Astrocyte (in vitro differentiated cells and primary cell): ENCODE measurements at regions not wholly inside any gene's neighbourhood (a gene's known extent, or its start where the extent isn't known, plus 50 kb on each side); places are given as distances from the start of the nearest gene placed in this dataset.

Experiments used
- DNase-seq: peaks from one replicate; pipeline ENCODE4 v3.0.0-alpha.2; 2010; ENCODE audit warnings: low read depth
- FAIRE-seq: peaks from 2 replicates; lab custom pipeline; 2011; peaks lifted over from hg19 to GRCh38; lab: Jason Lieb, UNC
- H2AFZ ChIP-seq: 2 replicates; pipeline ENCODE4 v1.6.0; 2012; ENCODE audit warnings: low read depth, low read length, inconsistent platforms
- H3K27ac ChIP-seq: 2 replicates; pipeline ENCODE4 v1.5.1; 2011; ENCODE audit warnings: low read depth, low read length, inconsistent platforms
- H3K27me3 ChIP-seq: 2 replicates; pipeline ENCODE4 v1.6.0; 2011; ENCODE audit warnings: low read length, inconsistent platforms; ENCODE audit not compliant: insufficient read depth
- H3K36me3 ChIP-seq: 2 replicates; pipeline ENCODE4 v1.5.1; 2011; ENCODE audit warnings: low read length, inconsistent platforms; ENCODE audit not compliant: insufficient read depth
- H3K4me1 ChIP-seq: 2 replicates; pipeline ENCODE4 v1.5.1; 2011; ENCODE audit warnings: low read length, inconsistent platforms; ENCODE audit not compliant: insufficient read depth
- H3K4me2 ChIP-seq: 2 replicates; pipeline ENCODE4 v1.6.0; 2012; ENCODE audit warnings: low read length, inconsistent platforms
- H3K4me3 ChIP-seq: 2 replicates; pipeline ENCODE4 v1.5.1; 2011; ENCODE audit warnings: low read depth, mild to moderate bottlenecking, low read length, inconsistent platforms; ENCODE audit not compliant: insufficient read depth
- H3K79me2 ChIP-seq: 2 replicates; pipeline ENCODE4 v1.6.0; 2012; ENCODE audit warnings: mild to moderate bottlenecking, low read length, inconsistent platforms; ENCODE audit not compliant: insufficient read depth
- H3K9ac ChIP-seq: 2 replicates; pipeline ENCODE4 v1.6.0; 2012; ENCODE audit warnings: mild to moderate bottlenecking, low read length, inconsistent platforms
- H3K9me3 ChIP-seq: 2 replicates; pipeline ENCODE4 v1.5.1; 2012; ENCODE audit warnings: low read depth, mild to moderate bottlenecking, low read length, inconsistent platforms; ENCODE audit not compliant: insufficient read depth
- H4K20me1 ChIP-seq: 2 replicates; pipeline ENCODE4 v1.6.0; 2012; ENCODE audit warnings: low read length, inconsistent platforms; ENCODE audit not compliant: insufficient read depth
- H3K27ac Mint-ChIP-seq: one replicate; pipeline ENCODE4 v1.8.0; 2021; ENCODE audit warnings: mild to moderate bottlenecking, mixed read lengths; ENCODE audit not compliant: unreplicated experiment
- H3K27me3 Mint-ChIP-seq: one replicate; pipeline ENCODE4 v1.8.0; 2021; ENCODE audit warnings: low read depth, mixed read lengths; ENCODE audit not compliant: unreplicated experiment
- H3K36me3 Mint-ChIP-seq: one replicate; pipeline ENCODE4 v1.8.0; 2021; ENCODE audit warnings: low read depth, mixed read lengths; ENCODE audit not compliant: unreplicated experiment
- H3K4me1 Mint-ChIP-seq: one replicate; pipeline ENCODE4 v1.8.0; 2021; ENCODE audit warnings: low read depth, mixed read lengths; ENCODE audit not compliant: unreplicated experiment
- H3K4me3 Mint-ChIP-seq: one replicate; pipeline ENCODE4 v1.8.0; 2021; ENCODE audit warnings: mild to moderate bottlenecking, moderate library complexity, mixed read lengths; ENCODE audit not compliant: unreplicated experiment
- H3K9me3 Mint-ChIP-seq: one replicate; pipeline ENCODE4 v1.8.0; 2021; ENCODE audit warnings: mild to moderate bottlenecking, mixed read lengths; ENCODE audit not compliant: unreplicated experiment
- EZH2 ChIP-seq: IDR thresholded peaks from 2 replicates; pipeline ENCODE4 v1.6.1; 2012; ENCODE audit warnings: mild to moderate bottlenecking, low read length, inconsistent platforms; ENCODE audit not compliant: insufficient read depth
- TF ChIP-seq, protein P1 (sequence below): IDR thresholded peaks from 2 replicates; pipeline ENCODE4 v1.5.1; 2011; ENCODE audit warnings: low read depth, mild to moderate bottlenecking, inconsistent platforms, low read length, moderate library complexity; ENCODE audit not compliant: insufficient read depth

DNA sequence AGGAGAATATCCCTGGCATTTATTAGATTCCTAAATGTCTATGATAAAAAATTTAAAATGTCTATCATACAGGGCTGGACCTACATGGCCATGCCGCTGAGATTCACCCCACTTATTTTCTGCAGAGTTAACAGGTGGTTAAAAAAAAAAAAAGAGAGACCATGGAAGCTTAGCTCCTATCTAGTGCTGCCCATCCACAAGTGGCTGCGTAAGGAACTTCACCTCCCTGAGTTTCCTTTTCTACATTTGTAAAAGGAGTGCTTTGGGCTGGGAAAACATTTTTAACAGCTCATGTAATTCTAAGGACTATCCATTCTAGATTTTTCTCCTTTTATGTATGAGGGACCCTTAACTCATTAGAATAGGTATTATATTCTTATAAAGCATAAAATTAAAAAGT is 534.1 kb downstream of the MMUT start:
- no peaks in the 10 kb centered on the region for H3K9me3 Mint-ChIP-seq
- Histone ChIP-seq H3K36me3 (no peaks in the 10 kb centered on the region), H3K79me2 (no peaks in the 10 kb centered on the region), H3K27me3 (no peaks in the 10 kb centered on the region), H3K4me3 (no peak overlapping the region), H3K9ac (no peak overlapping the region), H2AFZ (no peak overlapping the region), H4K20me1 (no peaks in the 10 kb centered on the region), H3K9me3 (no peaks in the 10 kb centered on the region), H3K27ac (no peak overlapping the region), H3K4me2 (no peak overlapping the region), H3K4me1 (no peaks in the 10 kb centered on the region)
- FAIRE-seq, result no peak
- no peaks in the 10 kb centered on the region for H3K36me3 Mint-ChIP-seq
- no peak overlapping the region for H3K27ac Mint-ChIP-seq
- H3K27me3 Mint-ChIP-seq, result no peaks in the 10 kb centered on the region
- no peak for DNase-seq
- no peak overlapping the region for H3K4me3 Mint-ChIP-seq
- TF ChIP-seq, protein P1, sequence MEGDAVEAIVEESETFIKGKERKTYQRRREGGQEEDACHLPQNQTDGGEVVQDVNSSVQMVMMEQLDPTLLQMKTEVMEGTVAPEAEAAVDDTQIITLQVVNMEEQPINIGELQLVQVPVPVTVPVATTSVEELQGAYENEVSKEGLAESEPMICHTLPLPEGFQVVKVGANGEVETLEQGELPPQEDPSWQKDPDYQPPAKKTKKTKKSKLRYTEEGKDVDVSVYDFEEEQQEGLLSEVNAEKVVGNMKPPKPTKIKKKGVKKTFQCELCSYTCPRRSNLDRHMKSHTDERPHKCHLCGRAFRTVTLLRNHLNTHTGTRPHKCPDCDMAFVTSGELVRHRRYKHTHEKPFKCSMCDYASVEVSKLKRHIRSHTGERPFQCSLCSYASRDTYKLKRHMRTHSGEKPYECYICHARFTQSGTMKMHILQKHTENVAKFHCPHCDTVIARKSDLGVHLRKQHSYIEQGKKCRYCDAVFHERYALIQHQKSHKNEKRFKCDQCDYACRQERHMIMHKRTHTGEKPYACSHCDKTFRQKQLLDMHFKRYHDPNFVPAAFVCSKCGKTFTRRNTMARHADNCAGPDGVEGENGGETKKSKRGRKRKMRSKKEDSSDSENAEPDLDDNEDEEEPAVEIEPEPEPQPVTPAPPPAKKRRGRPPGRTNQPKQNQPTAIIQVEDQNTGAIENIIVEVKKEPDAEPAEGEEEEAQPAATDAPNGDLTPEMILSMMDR, result no peak
- TF ChIP-seq EZH2, result no peak
- H3K4me1 Mint-ChIP-seq, result no peaks in the 10 kb centered on the region

DNA sequence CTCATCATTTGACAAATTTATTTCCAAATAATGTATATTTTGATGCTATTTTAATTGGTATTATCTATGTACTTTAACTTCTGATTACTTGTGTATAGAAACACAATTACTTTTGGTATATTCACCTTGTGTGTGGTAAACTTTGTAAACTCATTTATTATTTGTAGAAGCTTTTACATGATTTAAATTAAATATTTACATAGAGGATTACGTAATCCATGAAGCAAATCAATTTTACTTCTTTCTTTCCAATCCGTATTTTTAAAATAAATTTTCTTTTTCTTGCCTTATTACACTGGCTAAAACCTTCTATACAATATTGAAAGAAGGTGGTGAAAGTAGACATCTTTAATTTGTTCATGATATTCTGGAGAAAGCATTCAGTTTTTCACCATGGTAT is 540.2 kb downstream of the MMUT start:
- no peaks in the 10 kb centered on the region for H3K4me1 ChIP-seq
- no peak overlapping the region for H2AFZ ChIP-seq
- Mint-ChIP-seq H3K9me3 (no peaks in the 10 kb centered on the region), H3K4me3 (no peak overlapping the region), H3K27ac (no peak overlapping the region), H3K27me3 (no peaks in the 10 kb centered on the region), H3K36me3 (no peaks in the 10 kb centered on the region), H3K4me1 (no peaks in the 10 kb centered on the region)
- H3K27me3 ChIP-seq, result no peaks in the 10 kb centered on the region
- H3K36me3 ChIP-seq, result no peaks in the 10 kb centered on the region
- H4K20me1 ChIP-seq, result no peaks in the 10 kb centered on the region
- H3K27ac ChIP-seq, result no peak overlapping the region
- no peak overlapping the region for H3K4me2 ChIP-seq
- no peak overlapping the region for H3K4me3 ChIP-seq
- DNase-seq, result no peak
- H3K9me3 ChIP-seq, result no peaks in the 10 kb centered on the region
- H3K9ac ChIP-seq, result no peak overlapping the region
- TF ChIP-seq, protein P1, result no peak
- TF ChIP-seq EZH2, result no peak
- FAIRE-seq, result no peak
- no peaks in the 10 kb centered on the region for H3K79me2 ChIP-seq

DNA sequence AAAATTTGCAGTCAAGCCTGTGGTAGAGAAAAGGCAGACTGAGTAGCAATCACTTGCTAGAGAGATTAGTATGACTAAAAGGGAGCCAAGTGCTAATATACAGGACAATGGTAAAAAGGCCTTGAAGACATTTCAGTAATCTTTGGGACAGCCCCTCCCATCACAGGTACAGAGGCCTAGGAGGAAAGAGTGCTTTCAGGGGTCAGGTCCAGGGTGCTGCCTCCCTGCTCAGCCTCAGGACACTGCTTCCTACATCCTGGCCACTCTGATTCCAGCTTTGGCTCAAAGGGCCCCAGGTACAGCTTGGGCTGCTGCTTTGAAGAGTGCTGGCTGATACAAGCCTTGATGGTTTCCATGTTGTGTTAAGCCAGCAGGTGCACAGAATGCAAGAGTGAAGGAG is 543.5 kb downstream of the MMUT start:
- Mint-ChIP-seq H3K27ac (no peak overlapping the region), H3K27me3 (no peaks in the 10 kb centered on the region)

More for the DNA sequence above, 543.5 kb downstream of the MMUT start:
- TF ChIP-seq, protein P1, result no peak
- TF ChIP-seq EZH2, result no peak
- no peak overlapping the region for H3K4me2 ChIP-seq
- no peaks in the 10 kb centered on the region for H3K4me1 Mint-ChIP-seq
- H3K4me3 ChIP-seq, result no peak overlapping the region
- H4K20me1 ChIP-seq, result no peaks in the 10 kb centered on the region
- no peaks in the 10 kb centered on the region for H3K36me3 Mint-ChIP-seq
- H3K9me3 ChIP-seq, result no peaks in the 10 kb centered on the region
- H3K27ac ChIP-seq, result no peak overlapping the region
- H3K9me3 Mint-ChIP-seq, result no peaks in the 10 kb centered on the region
- no peak overlapping the region for H3K4me3 Mint-ChIP-seq
- H3K27me3 ChIP-seq, result no peaks in the 10 kb centered on the region
- H3K9ac ChIP-seq, result no peak overlapping the region
- DNase-seq (no peak), FAIRE-seq (no peak)
- no peaks in the 10 kb centered on the region for H3K79me2 ChIP-seq
- H2AFZ ChIP-seq, result no peak overlapping the region
- H3K36me3 ChIP-seq, result no peaks in the 10 kb centered on the region
- no peaks in the 10 kb centered on the region for H3K4me1 ChIP-seq
